Panc1 (cell line): ENCODE measurements at regions not wholly inside any gene's neighbourhood (a gene's known extent, or its start where the extent isn't known, plus 50 kb on each side); places are given as distances from the start of the nearest gene placed in this dataset.

ENCODE experiments used
- POLR2AphosphoS5 ChIP-seq: IDR thresholded peaks from 2 replicates; pipeline ENCODE4 v1.6.1; 2012; ENCODE audit warnings: mild to moderate bottlenecking, low read depth, low read length, moderate library complexity
- TF ChIP-seq, protein P1 (sequence below): fragments of 450-650 bp; IDR thresholded peaks from 2 replicates; pipeline ENCODE4 v1.5.1; 2017; ENCODE audit warnings: mild to moderate bottlenecking

DNA sequence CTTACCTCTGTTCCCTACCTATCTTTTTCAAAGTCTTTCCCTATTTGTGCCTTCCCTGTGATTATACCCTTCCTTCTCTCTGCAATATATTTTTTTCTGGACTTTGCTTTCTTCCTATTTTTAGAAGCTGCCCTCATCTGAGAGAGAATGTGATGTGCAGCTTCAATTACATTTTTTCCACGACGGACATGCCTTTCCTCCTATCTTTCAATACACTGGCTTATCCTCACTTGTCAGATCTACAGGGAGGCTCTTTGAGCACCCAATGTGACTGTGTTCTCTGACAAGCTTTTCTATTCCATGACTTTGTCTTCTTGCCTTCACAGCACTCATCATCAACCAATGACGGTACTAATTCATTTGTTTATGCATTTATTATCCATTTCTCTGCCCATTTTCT is 227.9 kb upstream of the CLINT1 start:
- TF ChIP-seq, protein P1, sequence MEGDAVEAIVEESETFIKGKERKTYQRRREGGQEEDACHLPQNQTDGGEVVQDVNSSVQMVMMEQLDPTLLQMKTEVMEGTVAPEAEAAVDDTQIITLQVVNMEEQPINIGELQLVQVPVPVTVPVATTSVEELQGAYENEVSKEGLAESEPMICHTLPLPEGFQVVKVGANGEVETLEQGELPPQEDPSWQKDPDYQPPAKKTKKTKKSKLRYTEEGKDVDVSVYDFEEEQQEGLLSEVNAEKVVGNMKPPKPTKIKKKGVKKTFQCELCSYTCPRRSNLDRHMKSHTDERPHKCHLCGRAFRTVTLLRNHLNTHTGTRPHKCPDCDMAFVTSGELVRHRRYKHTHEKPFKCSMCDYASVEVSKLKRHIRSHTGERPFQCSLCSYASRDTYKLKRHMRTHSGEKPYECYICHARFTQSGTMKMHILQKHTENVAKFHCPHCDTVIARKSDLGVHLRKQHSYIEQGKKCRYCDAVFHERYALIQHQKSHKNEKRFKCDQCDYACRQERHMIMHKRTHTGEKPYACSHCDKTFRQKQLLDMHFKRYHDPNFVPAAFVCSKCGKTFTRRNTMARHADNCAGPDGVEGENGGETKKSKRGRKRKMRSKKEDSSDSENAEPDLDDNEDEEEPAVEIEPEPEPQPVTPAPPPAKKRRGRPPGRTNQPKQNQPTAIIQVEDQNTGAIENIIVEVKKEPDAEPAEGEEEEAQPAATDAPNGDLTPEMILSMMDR: no peak
- no peak for TF ChIP-seq POLR2AphosphoS5
